ENCODE measurements at regions not wholly inside any gene's neighbourhood (a gene's known extent, or its start where the extent isn't known, plus 50 kb on each side); places are given as distances from the start of the nearest gene placed in this dataset.

DNA sequence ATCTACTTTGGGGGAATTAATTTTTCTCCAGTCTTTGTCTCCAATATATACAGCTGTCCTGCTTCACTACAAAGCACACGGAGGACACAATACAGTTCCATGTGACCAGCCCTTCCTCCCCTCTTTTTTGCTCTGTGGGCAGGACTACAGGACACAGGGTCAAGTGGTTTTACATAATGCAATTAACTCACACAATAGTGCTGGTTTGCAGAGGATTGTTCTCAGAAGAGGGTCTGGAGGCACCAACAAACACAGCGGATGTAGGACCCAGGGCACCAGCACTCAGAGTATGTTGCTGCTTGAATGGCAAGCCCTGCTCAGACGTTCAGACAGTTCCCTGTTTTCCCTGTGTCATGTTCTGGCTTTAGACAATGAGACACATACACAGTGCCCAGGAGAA is 52.0 kb upstream of the NPTX2 start:
- no peak for DNase-seq

DNA sequence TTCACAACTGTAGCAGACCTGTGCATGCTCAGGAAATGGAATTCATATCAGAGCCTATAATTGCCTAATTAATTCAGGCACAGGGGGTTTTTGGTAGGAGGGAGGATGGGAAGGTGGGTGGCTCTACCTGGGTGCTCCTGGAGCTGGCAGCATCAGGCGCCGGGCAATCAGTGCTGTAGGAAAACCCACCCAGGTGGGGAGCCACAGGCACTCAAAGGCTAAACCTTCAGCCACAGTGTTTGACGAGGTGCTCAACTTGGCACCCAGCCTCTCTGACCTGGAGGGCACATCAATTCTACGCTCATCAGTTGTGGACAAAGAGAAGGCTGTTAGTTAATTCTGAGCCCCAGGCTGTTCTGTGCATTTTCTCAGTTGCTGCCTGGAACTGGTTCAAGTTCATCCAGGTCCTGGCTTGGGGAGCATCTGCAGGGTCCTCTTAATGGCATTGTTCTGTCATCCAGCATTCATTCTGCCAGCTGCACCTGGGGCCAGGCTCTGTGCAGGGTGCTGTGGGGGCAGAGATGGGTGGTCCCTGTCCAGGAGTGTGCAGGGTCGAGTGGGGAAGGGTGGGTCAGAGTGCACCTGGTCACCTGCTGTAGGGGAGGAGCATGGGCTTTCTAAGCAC is 54.1 kb upstream of the NPTX2 start:
- peak; percentile 94 for DNase-seq

DNA sequence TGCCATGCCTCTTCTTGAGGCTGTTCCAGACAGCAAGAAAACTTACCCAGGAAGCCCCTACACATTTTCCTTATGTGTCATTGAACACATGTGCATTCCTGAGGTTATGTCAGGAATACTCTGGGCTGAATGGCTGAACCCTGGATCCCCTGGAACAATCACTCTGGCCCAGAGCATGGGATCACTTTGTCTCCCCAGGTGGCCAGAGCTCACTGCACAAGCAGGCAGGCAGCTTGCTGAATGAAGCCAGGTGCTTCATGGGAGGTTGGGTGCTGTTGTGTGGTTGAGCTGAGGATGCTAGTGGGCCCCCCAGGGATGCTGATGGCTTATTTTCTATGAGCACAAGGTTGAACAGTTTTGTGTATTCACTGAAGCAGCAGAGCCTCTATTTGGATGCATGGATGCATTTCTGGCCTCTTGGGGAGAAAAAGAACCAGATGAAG is 54.7 kb upstream of the NPTX2 start:
- peak; percentile 96 for DNase-seq

DNA sequence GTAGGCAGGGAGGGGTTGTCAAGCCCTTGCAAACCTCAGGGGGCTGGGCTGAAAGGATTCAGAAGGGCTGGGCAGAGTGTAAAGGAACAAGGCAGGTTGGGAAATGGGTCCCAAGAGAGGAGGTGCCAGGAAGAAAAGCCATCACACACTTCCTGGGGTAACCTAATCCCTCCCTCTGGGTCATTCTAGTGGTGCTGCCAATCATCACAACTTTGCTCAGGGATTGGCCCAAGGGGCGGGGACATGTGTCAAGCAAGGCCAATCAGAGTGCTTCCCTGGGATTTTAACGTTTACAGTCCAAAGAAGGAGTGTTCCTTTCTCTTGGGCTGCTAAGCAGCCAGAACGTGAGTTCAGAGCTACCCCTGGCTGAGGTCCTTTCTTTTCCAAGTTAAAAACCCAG is 57.1 kb upstream of the NPTX2 start:
- DNase-seq = peak; percentile 32

DNA sequence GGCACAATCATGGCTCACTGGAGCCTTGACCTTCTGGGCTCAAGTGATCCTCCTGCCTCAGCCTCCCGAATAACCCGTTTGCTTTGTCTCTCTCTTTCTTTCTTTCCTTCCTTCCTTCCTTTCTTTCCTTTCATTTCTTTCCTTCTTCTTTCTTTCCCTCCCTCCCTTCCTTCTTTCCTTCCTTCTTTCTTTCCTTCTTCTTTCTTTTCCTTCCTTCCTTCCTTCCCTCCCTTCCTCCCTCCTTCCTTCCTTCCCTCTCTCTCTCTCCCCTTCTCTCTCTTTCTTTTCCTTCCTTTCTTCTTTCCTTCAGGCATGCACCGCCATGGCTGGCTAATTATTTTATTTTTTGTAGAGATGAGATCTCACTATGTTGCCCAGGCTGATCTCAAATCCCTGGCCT is 57.9 kb upstream of the NPTX2 start:
- no peak for DNase-seq

DNA sequence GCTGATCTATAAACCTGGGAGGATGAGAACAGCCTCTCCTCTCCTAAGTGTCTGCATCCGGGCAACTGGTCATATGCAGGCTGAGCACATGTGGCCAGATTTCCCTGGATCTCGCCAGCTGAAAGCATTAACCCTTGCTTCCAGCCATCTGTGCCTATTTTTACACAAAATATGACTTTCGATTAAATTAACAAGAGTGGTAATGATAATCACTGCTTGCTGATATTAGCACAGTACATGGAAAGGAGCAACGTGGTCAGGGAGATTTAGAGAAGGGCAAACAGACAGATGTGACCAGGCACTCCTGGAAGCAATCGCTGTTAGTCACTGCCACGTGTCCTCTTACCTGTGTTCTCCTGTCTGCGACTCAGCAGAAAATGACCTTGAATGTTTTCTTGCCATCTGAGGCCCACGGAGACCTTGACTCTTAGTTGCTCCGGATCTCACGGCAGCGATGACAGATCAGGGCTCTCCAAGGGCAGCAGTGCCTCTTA is 59.5 kb upstream of the NPTX2 start:
- DNase-seq = no peak

DNA sequence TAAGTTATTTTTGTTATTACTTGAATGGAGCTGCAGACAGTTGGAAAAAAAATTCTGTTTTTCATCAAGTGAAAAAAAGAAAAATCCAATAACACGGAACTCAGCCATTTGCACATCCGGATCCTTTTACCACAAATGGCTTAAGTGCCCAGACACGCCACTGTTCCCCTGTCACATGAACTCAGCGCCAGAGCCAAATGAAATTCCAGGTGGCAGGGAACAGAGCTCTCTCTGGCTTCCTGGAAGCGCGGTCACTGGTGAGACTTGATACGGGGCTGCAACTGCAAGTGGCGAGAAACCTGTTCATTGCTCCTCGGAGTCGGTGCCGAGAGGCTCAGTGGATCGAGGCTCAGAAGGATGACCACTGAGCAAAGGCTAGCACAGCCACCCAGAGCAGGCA is 60.8 kb upstream of the NPTX2 start:
- peak; percentile 52 for DNase-seq

DNA sequence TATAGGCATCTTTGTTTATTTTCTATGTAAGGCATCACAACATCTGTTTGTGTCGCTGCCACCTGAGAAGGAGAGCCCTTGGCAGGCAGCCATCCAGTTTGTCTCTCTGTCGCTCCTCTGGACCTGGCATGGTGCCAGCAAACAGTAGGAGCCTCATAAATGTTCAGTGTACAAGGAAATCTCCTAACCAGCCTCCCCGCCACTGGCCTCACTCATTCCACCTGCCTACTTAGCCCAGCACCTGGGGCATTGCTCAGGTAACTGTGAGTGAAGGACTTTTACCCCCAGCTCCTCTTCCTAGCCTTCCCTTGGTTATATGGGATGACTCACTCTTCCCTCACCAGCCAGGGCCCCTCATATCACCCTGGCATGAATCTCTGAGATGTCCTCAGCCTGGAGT is 61.7 kb upstream of the NPTX2 start:
- DNase-seq = peak; percentile 83

DNA sequence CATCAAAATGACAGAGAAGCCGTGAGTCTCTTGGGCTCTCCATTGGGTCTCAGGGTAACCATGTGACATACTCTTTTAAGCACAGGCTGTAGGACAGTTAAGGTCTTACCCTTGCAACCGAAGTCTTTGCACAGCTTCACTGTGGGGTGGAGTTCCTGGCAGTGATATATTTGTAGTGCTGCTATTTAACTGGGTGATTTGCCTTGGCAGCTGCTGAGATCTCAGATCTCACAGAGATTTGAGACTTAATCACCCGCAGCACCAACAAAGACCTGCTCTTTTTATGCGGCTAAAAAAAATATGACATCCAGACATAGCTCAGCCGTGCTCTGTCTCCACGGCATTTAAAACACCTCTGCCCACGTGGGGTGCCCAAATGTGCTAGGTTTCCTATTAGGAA is 63.4 kb upstream of the NPTX2 start:
- no peak for DNase-seq

DNA sequence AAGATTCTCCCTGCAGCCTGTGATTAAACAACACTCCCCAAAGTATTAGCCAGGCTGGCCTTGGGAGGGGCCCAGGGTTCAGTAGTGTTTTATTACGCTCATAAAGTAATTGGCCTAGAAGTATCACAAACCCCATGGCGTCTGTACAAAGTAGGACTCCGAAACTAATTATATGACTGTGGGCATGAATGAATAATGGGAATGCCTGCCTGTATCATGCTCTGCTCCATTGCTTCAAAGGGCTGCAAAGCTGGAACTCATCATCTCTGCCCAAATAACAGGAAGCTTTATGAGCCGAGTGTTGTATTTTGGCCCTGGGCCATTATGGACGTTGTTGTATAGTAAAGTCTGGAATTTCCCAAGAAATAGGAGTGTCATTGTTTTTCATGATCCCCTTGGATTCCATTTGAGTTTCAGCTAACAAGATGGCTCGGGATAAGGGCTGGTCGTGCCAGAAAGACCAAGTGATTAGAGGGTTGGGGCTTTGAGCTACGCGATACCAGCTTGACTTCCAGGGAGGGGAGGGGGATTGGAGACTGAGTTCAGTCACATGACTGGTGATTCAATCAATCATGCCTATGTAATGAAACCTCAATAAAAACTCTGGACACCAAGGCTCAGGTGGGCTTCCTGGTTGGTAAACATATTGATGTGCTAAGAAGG is 65.3 kb upstream of the NPTX2 start:
- no peak for DNase-seq

DNA sequence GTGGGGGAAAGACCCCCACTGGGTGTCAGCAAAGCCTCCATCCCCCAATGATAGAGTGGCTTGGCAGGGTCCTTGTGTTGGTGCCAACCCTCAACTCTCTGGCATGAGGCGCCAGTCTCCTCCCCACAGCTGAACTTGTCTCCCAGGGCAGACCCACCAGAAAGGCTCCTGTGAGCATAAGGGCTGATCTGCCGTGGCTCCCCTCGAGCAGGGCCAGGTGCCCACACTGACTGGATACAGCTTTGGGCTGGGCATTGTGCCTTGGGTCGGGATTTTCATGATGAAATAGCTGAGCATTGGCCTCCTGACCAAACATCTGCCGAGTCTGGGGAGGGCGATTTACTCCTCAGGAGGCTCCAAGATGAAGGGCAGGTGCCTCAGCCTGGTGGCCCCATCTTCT is 68.1 kb upstream of the NPTX2 start:
- no peak for DNase-seq

DNA sequence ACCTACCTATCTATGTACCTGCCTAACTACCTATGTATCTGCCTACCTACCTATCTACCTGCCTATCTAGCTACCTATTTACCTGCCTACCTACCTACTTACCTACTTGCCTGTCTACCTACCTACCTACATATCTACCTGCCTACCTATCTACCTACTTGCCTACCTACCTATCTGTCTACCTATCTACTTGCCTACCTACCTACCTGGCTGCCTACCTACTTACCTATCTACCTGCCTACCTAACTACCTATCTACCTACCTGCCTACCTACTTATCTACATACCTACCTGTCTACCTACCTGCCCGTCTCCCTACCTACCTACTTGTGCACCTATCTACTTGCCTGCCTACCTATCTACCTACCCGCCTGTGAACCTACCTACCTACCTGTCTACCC is 68.7 kb upstream of the NPTX2 start:
- DNase-seq = no peak

DNA sequence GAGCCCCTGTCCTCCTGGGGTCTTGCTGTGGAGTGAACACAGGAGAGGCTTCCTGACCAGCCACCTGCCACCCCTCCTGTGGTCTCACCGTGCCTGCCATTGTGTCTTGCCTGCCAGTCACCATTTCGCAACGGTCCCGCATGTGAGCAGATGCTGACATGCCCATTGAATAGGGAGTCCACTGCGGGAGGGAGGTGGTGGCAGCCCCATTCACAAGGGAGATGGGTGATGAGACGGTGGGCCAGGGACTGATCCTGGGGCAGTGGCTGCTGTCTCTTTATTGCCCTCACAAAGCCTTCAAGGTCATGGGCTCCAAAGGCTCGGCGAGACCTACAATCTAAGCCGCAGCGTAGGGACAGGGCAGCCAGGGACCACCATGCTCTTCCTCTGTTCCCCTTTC is 76.0 kb upstream of the NPTX2 start:
- DNase-seq = peak; percentile 33

DNA sequence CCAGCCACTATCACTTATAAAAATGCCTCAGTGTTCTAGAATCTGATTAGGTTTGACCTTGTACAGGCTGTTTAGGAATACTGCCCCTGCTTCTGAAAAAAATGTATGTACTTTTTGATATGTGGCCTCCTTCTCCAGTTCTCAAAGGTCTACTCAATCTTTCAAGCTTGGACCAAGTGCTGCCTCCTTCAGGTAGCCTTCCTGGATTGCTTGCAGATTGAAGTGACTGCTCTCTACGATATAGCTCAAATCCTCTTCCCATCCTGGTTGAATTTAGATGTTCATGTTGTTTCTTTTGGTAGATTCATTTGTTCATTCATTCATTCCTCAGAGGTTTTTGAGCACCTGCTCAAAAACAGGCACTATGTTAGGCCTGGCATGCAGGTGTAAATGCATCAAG is 77.2 kb upstream of the NPTX2 start:
- no peak for DNase-seq

DNA sequence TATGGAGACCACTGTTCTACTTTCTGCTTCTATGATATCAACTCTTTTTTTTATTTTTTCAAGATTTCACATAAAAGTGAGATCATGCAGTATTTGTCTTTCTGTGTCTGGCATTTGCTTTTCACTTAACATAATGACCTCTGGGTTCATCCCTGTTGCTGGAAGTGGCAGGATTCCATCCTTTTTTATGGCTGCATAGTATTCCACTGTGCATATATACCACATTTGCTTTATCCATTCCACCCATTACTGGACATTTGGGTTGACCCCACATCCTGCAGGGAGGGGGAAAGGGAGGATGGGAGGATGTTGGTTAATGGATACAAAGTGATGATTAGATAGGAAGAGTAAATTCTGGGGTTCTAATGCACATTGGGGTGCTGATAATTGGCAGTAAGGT is 80.3 kb upstream of the NPTX2 start:
- no peak for DNase-seq

DNA sequence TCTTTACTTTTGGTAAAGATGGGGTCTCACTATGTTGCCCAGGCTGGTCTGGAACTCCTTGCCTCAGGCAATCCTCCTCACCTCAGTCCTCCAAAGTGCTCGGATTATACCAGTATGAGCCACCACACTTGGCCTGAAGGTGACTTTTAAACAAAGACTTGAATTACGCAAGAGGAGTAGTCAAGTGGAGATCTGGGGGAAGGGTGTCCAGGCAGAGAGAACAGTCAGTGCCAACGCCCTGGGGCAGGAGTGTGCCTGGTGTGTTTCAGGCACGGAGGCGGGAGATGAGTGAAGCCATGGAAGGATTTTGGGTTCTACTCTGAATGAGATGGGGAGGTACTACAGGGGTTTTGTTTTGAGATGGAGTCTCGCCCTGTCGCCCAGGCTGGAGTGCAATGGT is 82.6 kb upstream of the NPTX2 start:
- DNase-seq = no peak

DNA sequence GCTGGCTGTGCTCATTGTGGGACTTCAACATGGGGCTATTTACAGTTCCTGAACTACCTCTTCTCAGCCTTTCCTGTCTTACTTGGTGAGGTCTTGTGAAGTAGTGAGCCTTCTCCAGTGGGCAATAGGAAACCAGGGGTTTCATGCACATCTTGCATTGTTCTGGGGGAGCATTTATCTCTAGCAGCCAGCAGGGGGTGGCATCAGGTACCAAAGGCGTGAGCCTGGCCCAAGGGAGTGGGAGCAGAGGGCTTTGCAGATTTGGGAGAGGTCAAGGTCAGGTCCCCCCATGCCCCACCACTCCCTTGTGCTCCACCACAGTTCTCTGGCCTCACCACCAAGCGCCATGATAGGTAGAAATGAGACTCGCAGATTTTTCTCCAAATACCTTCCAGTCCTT is 85.4 kb upstream of the NPTX2 start:
- DNase-seq = no peak

DNA sequence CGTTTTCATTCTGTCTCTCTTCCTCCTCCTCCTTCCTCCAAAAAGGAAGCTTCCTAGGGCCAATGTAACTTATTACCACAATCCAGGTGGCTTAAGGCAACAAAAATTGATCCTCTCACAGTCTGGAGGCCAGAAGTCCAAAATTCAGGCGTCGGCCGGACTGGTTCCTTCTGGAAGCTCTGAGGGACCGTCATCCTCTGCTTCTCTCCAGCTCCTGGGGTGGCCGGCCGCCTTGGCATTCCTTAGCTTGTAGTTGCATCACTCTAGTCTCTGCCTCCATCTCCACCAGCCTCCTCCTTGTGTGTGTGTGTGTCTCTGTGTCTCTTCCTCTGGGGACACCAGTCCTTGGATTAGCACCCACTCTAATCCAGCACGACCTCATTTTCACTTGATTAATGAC is 89.0 kb upstream of the NPTX2 start:
- DNase-seq = no peak

DNA sequence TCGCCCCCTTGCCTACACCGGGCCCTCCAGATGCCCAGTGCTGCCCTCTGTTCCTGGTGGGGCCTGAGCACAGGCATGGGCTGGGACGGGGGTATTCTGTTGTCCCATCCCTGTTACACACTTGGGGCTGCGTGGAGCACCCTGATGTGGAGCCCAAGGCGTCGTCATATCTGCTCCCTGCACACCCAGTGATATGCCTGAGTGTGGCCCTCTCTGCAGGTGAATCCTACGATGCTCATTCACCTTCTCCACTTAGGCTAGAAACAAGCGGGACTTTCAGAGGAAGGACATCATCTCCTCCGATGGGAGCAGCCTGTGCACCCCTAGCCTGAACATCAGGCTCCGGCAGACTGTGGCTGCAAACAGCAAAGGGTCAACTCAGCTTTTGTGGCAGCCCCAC is 91.0 kb upstream of the NPTX2 start:
- DNase-seq = no peak

DNA sequence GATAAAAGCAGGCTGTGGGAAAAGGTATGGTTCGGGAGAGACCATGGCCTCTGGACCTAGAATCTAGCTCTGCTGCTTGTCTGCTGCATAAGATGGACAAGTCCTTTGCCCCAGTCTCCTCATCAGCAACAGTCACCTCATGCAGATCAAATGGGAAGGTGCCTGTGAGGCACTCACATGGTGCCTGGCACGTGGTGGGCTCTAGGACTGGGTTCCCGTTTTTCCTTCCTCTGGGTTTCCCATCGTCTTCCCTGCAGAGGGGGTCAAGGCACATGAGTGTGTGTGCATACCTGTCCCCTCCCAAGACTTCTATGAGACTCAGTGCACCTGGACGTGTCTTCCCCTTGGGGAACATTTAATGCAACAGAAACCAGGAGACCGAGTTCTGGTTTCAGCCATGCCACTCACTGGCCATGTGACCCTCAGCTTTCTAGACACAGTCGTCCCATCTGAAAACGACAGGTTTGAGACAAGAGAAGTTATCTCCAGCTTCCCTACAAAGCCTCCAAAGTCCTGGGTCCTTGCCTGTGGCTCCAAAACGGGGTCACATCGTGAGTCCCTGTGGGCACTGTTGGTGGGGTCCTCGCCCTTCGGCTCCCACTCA is 95.9 kb upstream of the NPTX2 start:
- DNase-seq = no peak

DNA sequence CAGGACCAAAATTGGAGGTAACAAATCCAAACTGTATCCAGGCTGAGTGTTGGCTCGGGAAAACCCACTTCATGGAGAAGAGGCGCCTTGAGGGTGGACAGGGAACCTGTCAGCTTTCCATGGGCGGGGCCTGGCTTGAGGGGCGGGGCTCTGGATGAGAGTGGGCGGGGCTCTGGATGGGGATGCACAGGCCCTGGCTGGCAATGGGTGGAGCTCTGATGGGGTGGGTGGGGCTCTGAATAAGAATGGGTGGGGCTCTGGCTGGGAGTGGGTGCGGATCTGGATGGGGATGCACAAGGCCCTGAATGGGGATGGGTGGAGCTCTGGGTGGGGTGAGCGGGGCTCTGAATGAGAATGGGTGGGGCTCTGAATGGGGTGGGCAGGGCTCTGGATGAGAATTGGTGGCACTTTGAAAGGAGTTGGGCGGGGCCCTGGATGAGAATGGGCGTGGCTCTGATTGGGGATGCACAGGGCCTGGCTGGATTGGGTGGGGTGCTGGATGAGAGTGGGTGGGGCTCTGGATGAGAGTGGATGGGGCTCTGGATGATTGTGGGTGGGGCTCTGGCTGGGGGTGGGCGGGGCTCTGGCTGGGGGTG is 96.6 kb upstream of the NPTX2 start:
- no peak for DNase-seq

DNA sequence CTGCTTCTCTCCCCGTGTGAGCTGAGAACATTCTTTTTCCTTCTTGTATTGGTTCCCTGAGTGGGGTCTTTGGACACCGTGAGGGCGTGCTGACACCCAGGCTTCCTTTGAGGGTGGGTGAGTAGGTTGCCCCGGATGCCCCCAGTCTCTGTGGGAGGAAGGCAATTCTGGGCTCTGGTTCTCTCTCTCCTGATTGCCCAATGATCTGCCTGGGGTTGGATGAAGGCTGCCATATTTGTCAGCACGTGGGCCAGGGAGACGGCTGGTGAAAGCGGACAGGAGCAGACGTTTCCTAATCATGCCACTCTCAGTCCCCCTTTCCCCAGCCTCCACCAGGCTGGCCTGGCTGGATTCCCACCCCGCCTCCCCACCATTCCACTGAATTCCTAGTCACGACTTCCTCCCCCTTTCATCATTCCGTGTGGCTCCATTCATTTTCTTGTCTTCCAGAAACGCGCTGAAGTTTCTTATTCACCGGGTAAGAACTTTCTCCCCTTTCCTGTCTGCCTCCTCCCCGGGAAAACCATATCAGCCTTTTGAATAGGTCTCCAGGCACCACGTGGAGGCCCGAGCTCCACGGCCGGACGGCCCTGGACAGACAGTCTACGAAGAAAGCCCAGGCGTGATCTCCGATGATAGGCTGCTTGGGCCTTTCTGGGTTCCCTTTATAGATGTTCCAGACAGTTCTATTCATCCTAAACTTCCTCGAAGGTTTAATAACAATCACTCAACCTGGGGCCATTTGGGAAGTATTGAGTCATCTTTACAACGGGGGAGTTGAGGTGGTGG is 98.7 kb upstream of the NPTX2 start:
- DNase-seq = no peak

DNA sequence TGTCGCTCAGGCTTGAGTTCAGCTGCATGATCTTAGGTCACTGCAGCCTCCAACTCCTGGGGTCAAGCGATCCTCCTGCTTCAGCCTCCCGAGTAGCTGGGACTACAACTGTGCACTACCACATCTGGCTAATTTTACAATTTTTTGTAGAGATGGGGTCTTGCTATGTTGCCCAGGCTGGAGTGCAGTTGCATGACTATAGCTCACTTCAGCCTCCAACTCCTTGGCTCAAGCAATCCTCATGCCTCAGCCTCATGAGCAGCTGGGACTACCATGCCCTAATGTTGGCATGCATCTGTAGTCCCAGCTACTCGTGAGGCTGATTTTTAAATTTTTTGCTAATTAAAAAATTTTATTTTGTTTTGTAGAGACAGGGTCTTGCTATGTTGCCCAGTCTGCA is 101.9 kb upstream of the NPTX2 start:
- no peak for DNase-seq

Data from NCI-H345 (cell line).